ENCODE measurements at regions not wholly inside any gene's neighbourhood (a gene's known extent, or its start where the extent isn't known, plus 50 kb on each side); places are given as distances from the start of the nearest gene placed in this dataset.

DNA sequence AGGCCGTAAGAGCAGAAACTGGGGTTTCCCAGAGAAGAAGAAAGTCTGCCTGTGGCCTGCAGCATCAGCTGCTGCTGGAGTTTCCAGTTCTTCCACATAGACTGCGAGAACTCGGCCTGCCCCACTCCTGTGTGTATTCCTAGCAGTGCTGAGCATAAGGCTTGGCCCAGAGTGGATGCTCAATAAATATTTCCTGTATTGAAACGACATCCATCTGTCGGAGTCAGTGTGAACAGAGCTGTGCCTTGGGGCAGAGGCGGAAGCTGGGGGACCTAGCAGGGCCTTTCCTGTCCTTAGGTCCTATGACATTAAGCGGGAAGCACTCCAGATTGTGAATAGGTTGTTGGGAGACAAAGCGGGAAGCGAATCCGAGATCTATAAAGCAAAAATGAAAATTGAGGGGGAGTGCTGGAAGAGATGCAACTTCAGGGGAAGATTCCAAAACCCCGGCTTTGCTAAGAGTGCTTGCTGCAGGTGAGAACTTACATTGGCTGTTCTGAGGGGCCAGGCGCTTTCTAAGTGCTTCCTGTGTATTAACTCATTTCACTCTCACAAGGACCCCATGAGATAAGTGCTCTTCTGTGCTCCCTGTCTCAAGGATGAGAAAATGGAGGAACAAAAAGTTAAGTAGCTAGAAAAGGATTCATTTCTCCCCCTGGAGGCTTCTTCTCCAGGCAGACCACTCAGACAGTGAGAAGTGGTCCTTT, 76.1 kb upstream of the CXCL14 start:
- no peak for TF ChIP-seq TCF12 (IDR thresholded peaks at IDR 0.05; ENCODE audit: low read depth)
- TF ChIP-seq CEBPB (IDR thresholded peaks at IDR 0.05): no peak
- no peak for TF ChIP-seq RAD21 (IDR thresholded peaks at IDR 0.05; ENCODE audit: low read depth)
- TF ChIP-seq YY1 (IDR thresholded peaks at IDR 0.05; ENCODE audit: low read depth): no peak
- TF ChIP-seq EP300 (IDR thresholded peaks at IDR 0.05; ENCODE audit: borderline replicate concordance): no peak
- no peak for TF ChIP-seq TAF1 (IDR thresholded peaks at IDR 0.05; ENCODE audit: low read depth)
- TF ChIP-seq NFIC (IDR thresholded peaks at IDR 0.05): no peak
- TF ChIP-seq FOXM1 (IDR thresholded peaks at IDR 0.05; ENCODE audit: borderline replicate concordance, low read depth): no peak
- TF ChIP-seq, protein P1, sequence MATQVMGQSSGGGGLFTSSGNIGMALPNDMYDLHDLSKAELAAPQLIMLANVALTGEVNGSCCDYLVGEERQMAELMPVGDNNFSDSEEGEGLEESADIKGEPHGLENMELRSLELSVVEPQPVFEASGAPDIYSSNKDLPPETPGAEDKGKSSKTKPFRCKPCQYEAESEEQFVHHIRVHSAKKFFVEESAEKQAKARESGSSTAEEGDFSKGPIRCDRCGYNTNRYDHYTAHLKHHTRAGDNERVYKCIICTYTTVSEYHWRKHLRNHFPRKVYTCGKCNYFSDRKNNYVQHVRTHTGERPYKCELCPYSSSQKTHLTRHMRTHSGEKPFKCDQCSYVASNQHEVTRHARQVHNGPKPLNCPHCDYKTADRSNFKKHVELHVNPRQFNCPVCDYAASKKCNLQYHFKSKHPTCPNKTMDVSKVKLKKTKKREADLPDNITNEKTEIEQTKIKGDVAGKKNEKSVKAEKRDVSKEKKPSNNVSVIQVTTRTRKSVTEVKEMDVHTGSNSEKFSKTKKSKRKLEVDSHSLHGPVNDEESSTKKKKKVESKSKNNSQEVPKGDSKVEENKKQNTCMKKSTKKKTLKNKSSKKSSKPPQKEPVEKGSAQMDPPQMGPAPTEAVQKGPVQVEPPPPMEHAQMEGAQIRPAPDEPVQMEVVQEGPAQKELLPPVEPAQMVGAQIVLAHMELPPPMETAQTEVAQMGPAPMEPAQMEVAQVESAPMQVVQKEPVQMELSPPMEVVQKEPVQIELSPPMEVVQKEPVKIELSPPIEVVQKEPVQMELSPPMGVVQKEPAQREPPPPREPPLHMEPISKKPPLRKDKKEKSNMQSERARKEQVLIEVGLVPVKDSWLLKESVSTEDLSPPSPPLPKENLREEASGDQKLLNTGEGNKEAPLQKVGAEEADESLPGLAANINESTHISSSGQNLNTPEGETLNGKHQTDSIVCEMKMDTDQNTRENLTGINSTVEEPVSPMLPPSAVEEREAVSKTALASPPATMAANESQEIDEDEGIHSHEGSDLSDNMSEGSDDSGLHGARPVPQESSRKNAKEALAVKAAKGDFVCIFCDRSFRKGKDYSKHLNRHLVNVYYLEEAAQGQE (IDR thresholded peaks at IDR 0.05; ENCODE audit: low read depth): no peak
- TF ChIP-seq, protein P2, sequence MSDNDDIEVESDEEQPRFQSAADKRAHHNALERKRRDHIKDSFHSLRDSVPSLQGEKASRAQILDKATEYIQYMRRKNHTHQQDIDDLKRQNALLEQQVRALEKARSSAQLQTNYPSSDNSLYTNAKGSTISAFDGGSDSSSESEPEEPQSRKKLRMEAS (IDR thresholded peaks at IDR 0.05): no peak
- no peak for TF ChIP-seq ZBTB7A (IDR thresholded peaks at IDR 0.05; ENCODE audit: low read depth)

DNA sequence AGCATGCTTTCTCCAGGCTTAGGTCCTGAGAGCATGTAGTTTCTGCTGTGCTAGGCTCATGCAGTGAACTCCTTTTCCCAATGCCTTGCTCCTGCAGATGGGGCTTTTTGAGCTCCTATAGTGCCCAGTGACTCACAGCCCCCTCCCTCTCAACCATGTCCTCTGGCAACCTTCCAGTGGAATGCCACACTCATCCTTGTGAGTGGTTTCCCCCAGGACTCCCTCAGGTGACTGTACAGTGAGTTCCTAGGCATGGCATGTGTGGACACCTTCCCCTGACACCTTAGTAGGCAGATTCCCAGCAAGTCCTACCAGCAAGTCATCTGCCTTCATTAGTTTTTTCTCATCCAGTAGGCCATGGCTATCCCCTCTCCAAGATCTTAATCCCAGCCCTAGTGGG, 72.4 kb upstream of the CXCL14 start:
- TF ChIP-seq TAF1 (IDR thresholded peaks at IDR 0.05; ENCODE audit: low read depth) (no peak), TCF12 (IDR thresholded peaks at IDR 0.05; ENCODE audit: low read depth) (no peak), NFIC (IDR thresholded peaks at IDR 0.05) (no peak), FOXM1 (IDR thresholded peaks at IDR 0.05; ENCODE audit: borderline replicate concordance, low read depth) (no peak), CREB1 (IDR thresholded peaks at IDR 0.05; ENCODE audit: low read depth) (no peak), CEBPB (IDR thresholded peaks at IDR 0.05) (no peak), ZBTB7A (IDR thresholded peaks at IDR 0.05; ENCODE audit: low read depth) (no peak), EP300 (IDR thresholded peaks at IDR 0.05; ENCODE audit: borderline replicate concordance) (no peak), RAD21 (IDR thresholded peaks at IDR 0.05; ENCODE audit: low read depth) (no peak), YY1 (IDR thresholded peaks at IDR 0.05; ENCODE audit: low read depth) (no peak), TEAD4 (IDR thresholded peaks at IDR 0.05) (no peak), EGR1 (IDR thresholded peaks at IDR 0.05) (no peak)
- TF ChIP-seq, protein P1 (IDR thresholded peaks at IDR 0.05; ENCODE audit: low read depth): no peak
- TF ChIP-seq, protein P3, sequence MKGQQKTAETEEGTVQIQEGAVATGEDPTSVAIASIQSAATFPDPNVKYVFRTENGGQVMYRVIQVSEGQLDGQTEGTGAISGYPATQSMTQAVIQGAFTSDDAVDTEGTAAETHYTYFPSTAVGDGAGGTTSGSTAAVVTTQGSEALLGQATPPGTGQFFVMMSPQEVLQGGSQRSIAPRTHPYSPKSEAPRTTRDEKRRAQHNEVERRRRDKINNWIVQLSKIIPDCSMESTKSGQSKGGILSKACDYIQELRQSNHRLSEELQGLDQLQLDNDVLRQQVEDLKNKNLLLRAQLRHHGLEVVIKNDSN (IDR thresholded peaks at IDR 0.05): no peak
- TF ChIP-seq, protein P2 (IDR thresholded peaks at IDR 0.05): no peak

DNA sequence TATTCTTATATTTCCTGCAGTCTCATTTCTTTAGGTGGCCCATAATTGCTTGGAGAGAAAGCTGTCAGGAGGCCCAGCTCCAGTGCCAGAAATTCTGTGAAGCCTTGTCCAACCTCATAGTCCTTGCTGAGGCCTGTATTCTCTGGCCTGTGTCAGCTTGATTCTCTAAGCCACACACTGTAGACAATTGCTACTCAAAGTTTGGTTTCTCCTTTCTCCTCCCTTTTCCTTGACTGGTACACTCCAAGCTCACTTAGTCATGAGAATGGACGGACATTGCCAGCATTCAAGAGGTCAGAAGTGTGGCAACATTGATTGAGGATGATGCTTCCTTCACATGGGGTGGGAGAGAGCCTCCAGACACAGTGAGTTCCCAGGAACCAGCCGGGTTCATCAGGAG, 71.3 kb upstream of the CXCL14 start:
- TF ChIP-seq CEBPB (IDR thresholded peaks at IDR 0.05) (no peak), RAD21 (IDR thresholded peaks at IDR 0.05; ENCODE audit: low read depth) (no peak), CREB1 (IDR thresholded peaks at IDR 0.05; ENCODE audit: low read depth) (no peak), ZBTB7A (IDR thresholded peaks at IDR 0.05; ENCODE audit: low read depth) (no peak), TEAD4 (IDR thresholded peaks at IDR 0.05) (no peak), FOXM1 (IDR thresholded peaks at IDR 0.05; ENCODE audit: borderline replicate concordance, low read depth) (no peak), EP300 (IDR thresholded peaks at IDR 0.05; ENCODE audit: borderline replicate concordance) (no peak), YY1 (IDR thresholded peaks at IDR 0.05; ENCODE audit: low read depth) (no peak), TAF1 (IDR thresholded peaks at IDR 0.05; ENCODE audit: low read depth) (no peak)
- TF ChIP-seq, protein P3 (IDR thresholded peaks at IDR 0.05): no peak
- TF ChIP-seq, protein P2 (IDR thresholded peaks at IDR 0.05): no peak
- TF ChIP-seq, protein P1 (IDR thresholded peaks at IDR 0.05; ENCODE audit: low read depth): no peak

DNA sequence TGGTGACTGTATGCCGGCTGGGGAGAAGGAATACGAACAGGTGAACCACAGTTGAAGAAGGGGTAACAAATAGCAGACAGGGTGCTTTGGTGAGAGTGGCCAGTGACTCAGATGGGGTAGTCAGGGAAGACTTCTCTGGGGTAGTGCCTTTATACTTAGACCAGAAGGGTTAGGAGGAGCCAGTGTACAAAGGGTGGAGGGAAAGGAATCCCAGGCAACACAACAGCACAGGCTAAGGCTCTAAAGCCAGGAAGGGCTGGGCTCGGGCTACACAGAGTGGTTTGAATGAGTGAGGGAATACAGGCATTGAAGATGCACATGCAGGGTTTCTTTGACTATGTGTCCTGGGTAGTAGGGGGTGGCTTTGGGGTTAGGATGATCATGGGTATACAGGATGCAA, 70.6 kb upstream of the CXCL14 start:
- TF ChIP-seq TEAD4 (IDR thresholded peaks at IDR 0.05) (no peak), EP300 (IDR thresholded peaks at IDR 0.05; ENCODE audit: borderline replicate concordance) (no peak), FOXM1 (IDR thresholded peaks at IDR 0.05; ENCODE audit: borderline replicate concordance, low read depth) (no peak)
- TF ChIP-seq, protein P1 (IDR thresholded peaks at IDR 0.05; ENCODE audit: low read depth): no peak

Data from Ishikawa (cell line).